ENCODE measurements at regions not wholly inside any gene's neighbourhood (a gene's known extent, or its start where the extent isn't known, plus 50 kb on each side); places are given as distances from the start of the nearest gene placed in this dataset.

DNA sequence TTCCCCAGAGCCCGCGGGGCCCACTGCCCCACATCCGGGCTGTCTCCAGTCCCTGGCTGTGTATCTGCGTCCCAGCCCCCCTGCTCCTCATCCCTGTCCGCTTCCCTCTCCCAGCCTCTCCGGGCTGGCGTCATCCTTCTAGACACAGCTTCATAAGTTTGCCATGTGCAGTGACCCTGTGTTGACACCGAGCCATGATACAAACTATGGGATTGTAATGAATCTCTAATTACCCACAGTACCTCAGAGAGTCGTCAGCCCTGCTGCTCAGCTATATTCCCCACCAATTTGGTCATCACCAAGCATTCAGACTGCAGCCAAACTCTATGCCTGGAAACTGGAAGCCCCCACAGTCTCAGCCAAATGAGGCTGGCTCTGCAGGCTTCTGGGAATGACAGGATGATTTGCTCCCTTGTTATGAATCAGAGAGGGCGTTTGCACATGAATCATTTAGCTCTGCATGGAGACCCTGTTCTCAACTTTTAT lies 466.1 kb upstream of the ATP11B start:
- intact Hi-C loops (cut with micrococcal nuclease) (no loop called here), dilution Hi-C loops (cut with MboI; ENCODE audit: extremely low pct_ligation_motif_present, low sequenced_read_pairs) (no loop called here)
- ChIA-PET CTCF (no interaction called here), POLR2A (no interaction called here)
- H3K4me1 ChIP-seq (ENCODE audit: control insufficient read depth, extremely low read depth, insufficient read depth, low read length): no peaks in the 10 kb centered on the region
- no peak for TF ChIP-seq POLR2AphosphoS5 (IDR thresholded peaks at IDR 0.05; ENCODE audit: insufficient read depth, low read depth, low read length)
- TF ChIP-seq CTCF (IDR thresholded peaks at IDR 0.05; ENCODE audit: extremely low read depth in 1 of 2, insufficient read depth in 1 of 2, low read depth in 1 of 2, low read length in 2 of 2): no peak
- TF ChIP-seq JUN (IDR thresholded peaks at IDR 0.05; ENCODE audit: borderline replicate concordance, insufficient read depth, insufficient read length, low read depth): no peak
- TF ChIP-seq MYC (IDR thresholded peaks at IDR 0.05; ENCODE audit: low read depth, low read length): no peak
- no peak for TF ChIP-seq FOS (IDR thresholded peaks at IDR 0.05; ENCODE audit: borderline replicate concordance, insufficient read depth, low read length)
- no peak for TF ChIP-seq MAX (IDR thresholded peaks at IDR 0.05; ENCODE audit: insufficient read depth, insufficient read length)
- DNase-seq (ENCODE audit: low read depth, low spot score) (no peak), FAIRE-seq (no peak)
- no peak overlapping the region for H3K4me2 ChIP-seq (ENCODE audit: insufficient read depth, low read length)
- no peaks in the 10 kb centered on the region for H3K9me3 ChIP-seq (replicated peaks; ENCODE audit: control insufficient read depth, insufficient read depth, low read length)
- H3K79me2 ChIP-seq (ENCODE audit: control insufficient read depth, insufficient read depth, low read length): no peaks in the 10 kb centered on the region
- H3K9ac ChIP-seq (replicated peaks; ENCODE audit: extremely low read depth, insufficient read depth, low read length): no peak overlapping the region
- H3K27ac ChIP-seq (ENCODE audit: insufficient read depth, low read depth, low read length): no peak overlapping the region
- no peaks in the 10 kb centered on the region for H4K20me1 ChIP-seq (replicated peaks; ENCODE audit: control insufficient read depth, extremely low read depth, insufficient read depth, low read length)
- no peak overlapping the region for H3K4me3 ChIP-seq (replicated peaks in 1 of 3; ENCODE audit: insufficient read depth in 1 of 3, low read depth in 1 of 3, low read length in 3 of 3)
- no peaks in the 10 kb centered on the region for H3K27me3 ChIP-seq (ENCODE audit: control insufficient read depth in 2 of 2, insufficient read depth in 2 of 2, low read length in 2 of 2)
- H2AFZ ChIP-seq (ENCODE audit: low read depth, low read length): no peak overlapping the region
- no peaks in the 10 kb centered on the region for H3K36me3 ChIP-seq (ENCODE audit: control insufficient read depth in 2 of 2, extremely low read depth in 1 of 2, insufficient read depth in 2 of 2, low read length in 2 of 2)
- no TSS peak for BruUV-seq (replicated peaks)
- H3K9me1 ChIP-seq (replicated peaks; ENCODE audit: control insufficient read depth, extremely low read depth, insufficient read depth, low read length): no peaks in the 10 kb centered on the region

DNA sequence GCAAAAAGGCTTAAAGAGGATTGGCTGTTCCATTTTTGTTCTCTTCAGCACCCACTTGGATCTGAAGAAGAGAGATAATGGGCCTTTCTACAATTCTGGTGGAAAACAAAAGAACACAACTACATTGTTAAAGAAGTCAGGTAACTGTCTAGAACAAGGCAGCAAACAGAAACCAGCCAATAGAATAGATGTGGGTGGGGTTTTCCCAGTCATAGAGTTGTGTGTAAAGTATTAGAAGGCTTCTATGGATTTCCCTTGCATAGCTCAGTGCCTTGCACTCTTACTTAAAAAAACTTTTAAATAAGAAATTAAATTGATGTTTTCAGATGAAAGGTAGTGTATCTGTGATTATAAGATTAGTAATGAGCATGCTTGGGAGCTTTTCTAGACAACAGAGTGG lies 462.7 kb upstream of the ATP11B start:
- ChIA-PET CTCF (no interaction called here), POLR2A (no interaction called here)
- intact Hi-C loops (cut with micrococcal nuclease): no loop called here

More for the DNA sequence above, 462.7 kb upstream of the ATP11B start:
- Histone ChIP-seq H3K79me2 (ENCODE audit: control insufficient read depth, insufficient read depth, low read length) (no peaks in the 10 kb centered on the region), H3K27me3 (ENCODE audit: control insufficient read depth in 2 of 2, insufficient read depth in 2 of 2, low read length in 2 of 2) (no peaks in the 10 kb centered on the region), H3K36me3 (ENCODE audit: control insufficient read depth in 2 of 2, extremely low read depth in 1 of 2, insufficient read depth in 2 of 2, low read length in 2 of 2) (no peaks in the 10 kb centered on the region), H3K4me1 (ENCODE audit: control insufficient read depth, extremely low read depth, insufficient read depth, low read length) (no peaks in the 10 kb centered on the region), H3K27ac (ENCODE audit: insufficient read depth, low read depth, low read length) (no peak overlapping the region), H3K9ac (replicated peaks; ENCODE audit: extremely low read depth, insufficient read depth, low read length) (no peak overlapping the region), H4K20me1 (replicated peaks; ENCODE audit: control insufficient read depth, extremely low read depth, insufficient read depth, low read length) (no peaks in the 10 kb centered on the region), H3K9me3 (replicated peaks; ENCODE audit: control insufficient read depth, insufficient read depth, low read length) (no peaks in the 10 kb centered on the region), H3K9me1 (replicated peaks; ENCODE audit: control insufficient read depth, extremely low read depth, insufficient read depth, low read length) (no peaks in the 10 kb centered on the region), H3K4me3 (replicated peaks in 1 of 3; ENCODE audit: insufficient read depth in 1 of 3, low read depth in 1 of 3, low read length in 3 of 3) (no peak overlapping the region), H3K4me2 (ENCODE audit: insufficient read depth, low read length) (no peak overlapping the region), H2AFZ (ENCODE audit: low read depth, low read length) (no peak overlapping the region)
- no peak for FAIRE-seq
- TF ChIP-seq CTCF (IDR thresholded peaks at IDR 0.05; ENCODE audit: extremely low read depth in 1 of 2, insufficient read depth in 1 of 2, low read depth in 1 of 2, low read length in 2 of 2): no peak
- no peak for TF ChIP-seq FOS (IDR thresholded peaks at IDR 0.05; ENCODE audit: borderline replicate concordance, insufficient read depth, low read length)
- TF ChIP-seq MAX (IDR thresholded peaks at IDR 0.05; ENCODE audit: insufficient read depth, insufficient read length): no peak
- TF ChIP-seq POLR2A (IDR thresholded peaks at IDR 0.05; ENCODE audit: low read depth, low read length): no peak
- TF ChIP-seq EZH2 (IDR thresholded peaks at IDR 0.05; ENCODE audit: borderline replicate concordance, low read depth, low read length, severe bottlenecking): no peak
- TF ChIP-seq JUN (IDR thresholded peaks at IDR 0.05; ENCODE audit: borderline replicate concordance, insufficient read depth, insufficient read length, low read depth): no peak
- TF ChIP-seq POLR2AphosphoS5 (IDR thresholded peaks at IDR 0.05; ENCODE audit: insufficient read depth, low read depth, low read length): no peak
- TF ChIP-seq GATA2 (IDR thresholded peaks at IDR 0.05; ENCODE audit: insufficient read depth, insufficient read length, low read depth, low read length): no peak
- no peak for TF ChIP-seq MYC (IDR thresholded peaks at IDR 0.05; ENCODE audit: low read depth, low read length)
- dilution Hi-C loops (cut with MboI; ENCODE audit: extremely low pct_ligation_motif_present, low sequenced_read_pairs): no loop called here
- DNase-seq (ENCODE audit: low read depth, low spot score): no peak
- BruUV-seq (replicated peaks): no TSS peak
